ENCODE measurements at regions not wholly inside any gene's neighbourhood (a gene's known extent, or its start where the extent isn't known, plus 50 kb on each side); places are given as distances from the start of the nearest gene placed in this dataset.
A peak's percentile ranks its signal among the peaks of the same experiment; 100 is the strongest.

DNA sequence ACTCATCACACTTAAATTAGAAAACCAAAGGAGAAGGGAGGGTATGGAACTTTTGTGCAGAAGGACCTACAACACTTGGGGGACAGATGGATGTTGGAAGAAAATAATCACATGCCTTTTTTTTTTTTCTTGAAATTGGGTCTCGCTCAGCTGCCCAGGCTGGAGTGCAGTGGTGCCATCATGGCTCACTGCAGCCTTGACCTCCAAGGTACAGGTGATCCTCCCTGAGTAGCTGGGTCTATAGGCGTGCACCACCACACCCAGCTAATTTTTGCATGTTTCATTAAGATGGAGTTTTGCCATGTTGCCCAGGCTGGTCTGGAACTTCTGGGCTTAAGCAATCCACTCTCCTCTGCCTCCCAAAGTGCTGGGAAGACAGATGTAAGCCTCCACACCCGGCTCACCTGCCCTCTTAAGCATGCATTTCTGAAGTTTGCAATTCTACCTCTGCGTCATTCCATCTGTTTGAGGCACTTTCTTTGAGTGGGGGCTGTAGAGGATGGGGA is 370.8 kb upstream of the JARID2 start:
- Histone ChIP-seq H3K79me1 (replicated peaks; ENCODE audit: low read length, poor library complexity, severe bottlenecking) (no peaks in the 10 kb centered on the region), H2AFZ (ENCODE audit: low read depth, low read length) (no peak overlapping the region), H3K4me3 (ENCODE audit: insufficient read depth in 1 of 2, low read depth in 1 of 2, low read length in 2 of 2) (no peak overlapping the region), H3K9me3 (ENCODE audit: control insufficient read depth, low read length) (no peaks in the 10 kb centered on the region), H3K36me3 (ENCODE audit: control insufficient read depth in 1 of 2, insufficient read depth in 2 of 2, low read depth in 1 of 2, low read length in 2 of 2) (no peaks in the 10 kb centered on the region), H2AK5ac (ENCODE audit: low read length, severe bottlenecking) (no peak overlapping the region), H4K91ac (ENCODE audit: low read length) (no peak overlapping the region), H3K27me3 (ENCODE audit: control insufficient read depth in 1 of 2, insufficient read depth in 1 of 2, low read length in 2 of 2) (no peaks in the 10 kb centered on the region), H2BK15ac (ENCODE audit: low read depth, poor library complexity, severe bottlenecking) (no peak overlapping the region), H4K8ac (ENCODE audit: low read length) (no peak overlapping the region), H2BK120ac (ENCODE audit: low read depth, low read length) (no peak overlapping the region), H3K4me2 (ENCODE audit: low read length, poor library complexity, severe bottlenecking) (no peak overlapping the region), H3K23ac (ENCODE audit: low read length in 2 of 2) (no peak overlapping the region), H3K4ac (ENCODE audit: low read depth in 1 of 2, low read length in 2 of 2) (no peak overlapping the region), H3K9ac (ENCODE audit: low read length) (no peak overlapping the region), H2BK12ac (ENCODE audit: low read length in 2 of 2) (no peak overlapping the region), H3K4me1 (ENCODE audit: control insufficient read depth, insufficient read depth, low read depth, low read length) (peaks cover 5% of the 10 kb centered on the region), H3K18ac (ENCODE audit: low read depth in 1 of 2, low read length in 2 of 2) (no peak overlapping the region), H3K14ac (ENCODE audit: low read length in 2 of 2) (no peak overlapping the region), H3K27ac (ENCODE audit: low read length, poor library complexity, severe bottlenecking) (no peak overlapping the region), H2BK5ac (ENCODE audit: low read depth, low read length, poor library complexity, severe bottlenecking) (no peak overlapping the region)
- no peak for DNase-seq
- 100% methylated on average over 4 of the region's 4 CpGs for WGBS

DNA sequence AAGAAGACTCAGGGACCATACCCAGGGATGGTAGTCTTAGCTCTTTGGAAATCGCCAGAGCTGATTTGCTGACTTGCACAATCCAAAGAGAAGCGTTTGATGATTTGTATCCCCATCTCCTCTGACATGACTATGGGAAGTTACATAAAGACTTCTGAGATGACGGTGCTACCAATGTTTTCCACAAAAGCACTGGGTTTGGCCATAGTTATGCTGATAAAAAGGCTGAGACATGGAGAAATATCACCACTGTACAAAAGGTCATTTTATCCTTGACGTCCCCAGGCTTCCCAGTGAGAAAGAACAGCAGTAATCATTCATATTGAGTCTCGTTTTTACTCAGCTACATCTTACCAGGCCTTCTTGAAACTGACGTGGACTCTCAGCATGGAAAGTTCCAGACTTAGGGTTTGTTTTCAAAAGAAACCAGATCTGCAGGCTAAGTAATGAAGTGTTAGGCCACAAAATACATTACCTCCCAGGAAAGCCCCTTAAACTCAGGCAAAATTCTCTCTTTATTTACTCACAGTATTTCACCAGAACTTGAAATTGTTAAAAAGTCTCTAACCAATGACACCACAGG is 370.3 kb upstream of the JARID2 start:
- H2BK5ac ChIP-seq (ENCODE audit: low read depth, low read length, poor library complexity, severe bottlenecking), result no peak overlapping the region
- H3K9ac ChIP-seq (ENCODE audit: low read length), result no peak overlapping the region
- peaks cover 5% of the 10 kb centered on the region for H3K4me1 ChIP-seq (ENCODE audit: control insufficient read depth, insufficient read depth, low read depth, low read length)
- no peaks in the 10 kb centered on the region for H3K36me3 ChIP-seq (ENCODE audit: control insufficient read depth in 1 of 2, insufficient read depth in 2 of 2, low read depth in 1 of 2, low read length in 2 of 2)
- H3K27ac ChIP-seq (ENCODE audit: low read length, poor library complexity, severe bottlenecking), result no peak overlapping the region
- H3K4ac ChIP-seq (ENCODE audit: low read depth in 1 of 2, low read length in 2 of 2), result no peak overlapping the region
- H3K9me3 ChIP-seq (ENCODE audit: control insufficient read depth, low read length), result no peaks in the 10 kb centered on the region
- H2BK12ac ChIP-seq (ENCODE audit: low read length in 2 of 2), result no peak overlapping the region
- H2BK15ac ChIP-seq (ENCODE audit: low read depth, poor library complexity, severe bottlenecking), result no peak overlapping the region
- no peak overlapping the region for H2AFZ ChIP-seq (ENCODE audit: low read depth, low read length)
- no peaks in the 10 kb centered on the region for H3K79me1 ChIP-seq (replicated peaks; ENCODE audit: low read length, poor library complexity, severe bottlenecking)
- no peak overlapping the region for H2AK5ac ChIP-seq (ENCODE audit: low read length, severe bottlenecking)
- H3K4me2 ChIP-seq (ENCODE audit: low read length, poor library complexity, severe bottlenecking), result no peak overlapping the region
- H3K4me3 ChIP-seq (ENCODE audit: insufficient read depth in 1 of 2, low read depth in 1 of 2, low read length in 2 of 2), result no peak overlapping the region
- WGBS, result 83% methylated on average over 6 of the region's 6 CpGs
- DNase-seq, result peak; percentile 30
- no peak overlapping the region for H3K14ac ChIP-seq (ENCODE audit: low read length in 2 of 2)
- H2BK120ac ChIP-seq (ENCODE audit: low read depth, low read length), result no peak overlapping the region
- no peak overlapping the region for H3K23ac ChIP-seq (ENCODE audit: low read length in 2 of 2)
- H4K8ac ChIP-seq (ENCODE audit: low read length), result no peak overlapping the region
- H3K27me3 ChIP-seq (ENCODE audit: control insufficient read depth in 1 of 2, insufficient read depth in 1 of 2, low read length in 2 of 2), result no peaks in the 10 kb centered on the region
- H4K91ac ChIP-seq (ENCODE audit: low read length), result no peak overlapping the region
- no peak overlapping the region for H3K18ac ChIP-seq (ENCODE audit: low read depth in 1 of 2, low read length in 2 of 2)

- peak; percentile 95 for DNase-seq
- peak overlapping the region; percentile 77 for H4K91ac ChIP-seq (ENCODE audit: low read length)
- H3K9me3 ChIP-seq (ENCODE audit: control insufficient read depth, low read length), result no peaks in the 10 kb centered on the region
Measured at GRCh38 chr6:14876778-14877613, 368.9 kb upstream of the JARID2 start.

DNA sequence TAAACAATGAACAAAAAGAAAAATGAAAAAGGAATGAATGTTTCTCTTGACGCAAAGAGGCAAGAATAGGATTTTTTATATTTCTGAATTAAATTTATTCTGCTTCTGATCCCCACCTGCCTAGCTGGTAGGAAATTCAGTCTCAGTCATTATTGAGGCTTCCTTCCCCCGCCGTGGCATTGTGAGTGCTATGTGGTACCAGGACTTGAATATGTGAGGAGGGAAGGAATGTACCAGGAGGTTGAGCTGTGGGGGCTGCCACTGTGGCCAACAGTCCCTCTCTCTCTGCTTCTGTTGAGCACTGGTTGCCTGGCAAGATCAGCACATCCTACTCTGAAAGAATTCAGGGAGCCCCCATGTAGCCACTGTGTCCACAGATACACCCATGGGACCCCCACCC is 368.1 kb upstream of the JARID2 start:
- no peaks in the 10 kb centered on the region for H3K79me1 ChIP-seq (replicated peaks; ENCODE audit: low read length, poor library complexity, severe bottlenecking)
- H3K18ac ChIP-seq (ENCODE audit: low read depth in 1 of 2, low read length in 2 of 2), result peak overlapping the region; percentile 75 to 95
- H3K36me3 ChIP-seq (ENCODE audit: control insufficient read depth in 1 of 2, insufficient read depth in 2 of 2, low read depth in 1 of 2, low read length in 2 of 2), result no peaks in the 10 kb centered on the region
- peak overlapping the region in 1 of 2 experiments; percentile 7 for H3K14ac ChIP-seq (ENCODE audit: low read length in 2 of 2)
- 92% methylated on average over 2 of the region's 3 CpGs for WGBS
- no peak overlapping the region for H3K4me2 ChIP-seq (ENCODE audit: low read length, poor library complexity, severe bottlenecking)
- peak overlapping the region; percentile 92 to 99 for H2BK12ac ChIP-seq (ENCODE audit: low read length in 2 of 2)
- H4K91ac ChIP-seq (ENCODE audit: low read length), result peak overlapping the region; percentile 98
- no peak overlapping the region for H2AFZ ChIP-seq (ENCODE audit: low read depth, low read length)
- peak overlapping the region; percentile 93 for H2BK120ac ChIP-seq (ENCODE audit: low read depth, low read length)
- peak overlapping the region; percentile 57 to 94 for H3K4ac ChIP-seq (ENCODE audit: low read depth in 1 of 2, low read length in 2 of 2)
- H3K23ac ChIP-seq (ENCODE audit: low read length in 2 of 2), result no peak overlapping the region
- peaks cover 9% of the 10 kb centered on the region for H3K4me1 ChIP-seq (ENCODE audit: control insufficient read depth, insufficient read depth, low read depth, low read length)
- no peak for DNase-seq
- no peak overlapping the region for H3K9ac ChIP-seq (ENCODE audit: low read length)
- H3K27me3 ChIP-seq (ENCODE audit: control insufficient read depth in 1 of 2, insufficient read depth in 1 of 2, low read length in 2 of 2), result no peaks in the 10 kb centered on the region
- peak overlapping the region; percentile 82 for H4K8ac ChIP-seq (ENCODE audit: low read length)
- no peak overlapping the region for H3K4me3 ChIP-seq (ENCODE audit: insufficient read depth in 1 of 2, low read depth in 1 of 2, low read length in 2 of 2)
- H3K27ac ChIP-seq (ENCODE audit: low read length, poor library complexity, severe bottlenecking), result no peak overlapping the region
- peak overlapping the region; percentile 97 for H2BK15ac ChIP-seq (ENCODE audit: low read depth, poor library complexity, severe bottlenecking)
- no peaks in the 10 kb centered on the region for H3K9me3 ChIP-seq (ENCODE audit: control insufficient read depth, low read length)
- no peak overlapping the region for H2BK5ac ChIP-seq (ENCODE audit: low read depth, low read length, poor library complexity, severe bottlenecking)
- H2AK5ac ChIP-seq (ENCODE audit: low read length, severe bottlenecking), result peak overlapping the region; percentile 36

More at GRCh38 chr6:14876778-14877613, 368.9 kb upstream of the JARID2 start:
- H3K14ac ChIP-seq (ENCODE audit: low read length in 2 of 2), result peak overlapping the region in 1 of 2 experiments; percentile 44
- no peak overlapping the region for H2BK5ac ChIP-seq (ENCODE audit: low read depth, low read length, poor library complexity, severe bottlenecking)
- peak overlapping the region; percentile 47 to 86 for H3K18ac ChIP-seq (ENCODE audit: low read depth in 1 of 2, low read length in 2 of 2)
- no peaks in the 10 kb centered on the region for H3K36me3 ChIP-seq (ENCODE audit: control insufficient read depth in 1 of 2, insufficient read depth in 2 of 2, low read depth in 1 of 2, low read length in 2 of 2)
- H3K27me3 ChIP-seq (ENCODE audit: control insufficient read depth in 1 of 2, insufficient read depth in 1 of 2, low read length in 2 of 2), result no peaks in the 10 kb centered on the region
- no peaks in the 10 kb centered on the region for H3K79me1 ChIP-seq (replicated peaks; ENCODE audit: low read length, poor library complexity, severe bottlenecking)
- peak overlapping the region; percentile 22 to 68 for H3K4ac ChIP-seq (ENCODE audit: low read depth in 1 of 2, low read length in 2 of 2)
- H2BK15ac ChIP-seq (ENCODE audit: low read depth, poor library complexity, severe bottlenecking), result no peak overlapping the region
- H2BK120ac ChIP-seq (ENCODE audit: low read depth, low read length), result peak overlapping the region; percentile 22
- peak overlapping the region in 1 of 2 experiments; percentile 66 for H2BK12ac ChIP-seq (ENCODE audit: low read length in 2 of 2)
- H3K9ac ChIP-seq (ENCODE audit: low read length), result peak overlapping the region; percentile 34
- 19% methylated on average over 10 of the region's 11 CpGs for WGBS
- H2AFZ ChIP-seq (ENCODE audit: low read depth, low read length), result peak overlapping the region; percentile 29
- H3K27ac ChIP-seq (ENCODE audit: low read length, poor library complexity, severe bottlenecking), result peak overlapping the region; percentile 43
- peak overlapping the region; percentile 94 for H4K8ac ChIP-seq (ENCODE audit: low read length)
- H3K4me3 ChIP-seq (ENCODE audit: insufficient read depth in 1 of 2, low read depth in 1 of 2, low read length in 2 of 2), result no peak overlapping the region
- H3K4me2 ChIP-seq (ENCODE audit: low read length, poor library complexity, severe bottlenecking), result no peak overlapping the region
- H2AK5ac ChIP-seq (ENCODE audit: low read length, severe bottlenecking), result no peak overlapping the region
- no peak overlapping the region for H3K23ac ChIP-seq (ENCODE audit: low read length in 2 of 2)
- H3K4me1 ChIP-seq (ENCODE audit: control insufficient read depth, insufficient read depth, low read depth, low read length), result peaks cover 5% of the 10 kb centered on the region

Measured in mesenchymal stem cell (in vitro differentiated cells and primary cell).